ENCODE measurements at regions not wholly inside any gene's neighbourhood (a gene's known extent, or its start where the extent isn't known, plus 50 kb on each side); places are given as distances from the start of the nearest gene placed in this dataset.

GRCh38 chr9:109599711-109600110 lies 101.6 kb upstream of the PTPN3 start:
- Histone ChIP-seq H3K4me2 (ENCODE audit: low read length) (no peak overlapping the region), H3K27ac (ENCODE audit: low read depth, low read length) (no peak overlapping the region), H3K4me1 (ENCODE audit: control insufficient read depth in 1 of 2, insufficient read depth in 2 of 2, low read length in 2 of 2) (peaks cover 0 to 3% of the 10 kb centered on the region in 2 experiments; a peak in 1 of 4 replicates), H3K36me3 (ENCODE audit: control insufficient read depth in 1 of 2, insufficient read depth in 2 of 2, low read length in 2 of 2) (no peaks in the 10 kb centered on the region), H3K4me3 (replicated peaks in 1 of 2; ENCODE audit: low read depth in 1 of 2, low read length in 2 of 2) (no peak overlapping the region), H3K79me2 (ENCODE audit: insufficient read depth, low read length) (no peaks in the 10 kb centered on the region), H3K27me3 (ENCODE audit: insufficient read depth, low read length) (peaks cover 50% of the 10 kb centered on the region), H2AFZ (ENCODE audit: low read depth, low read length, poor library complexity, severe bottlenecking) (no peak overlapping the region), H3K9ac (ENCODE audit: low read length) (no peak overlapping the region), H4K20me1 (ENCODE audit: insufficient read depth) (no peaks in the 10 kb centered on the region), H3K9me2 (ENCODE audit: insufficient read depth) (no peaks in the 10 kb centered on the region), H3K9me3 (ENCODE audit: control insufficient read depth in 1 of 2, insufficient read depth in 1 of 2, low read depth in 1 of 2, low read length in 2 of 2) (no peaks in the 10 kb centered on the region)
- CTCF ChIA-PET = no interaction called here
- no TSS peak for BruUV-seq (replicated peaks)
- ATAC-seq = no peak
- RAD21 ChIA-PET (ENCODE audit: low non-redundant PET in 1 of 2, low total read pairs in 2 of 2, uncharacterized antibody in 2 of 2, unreplicated experiment in 2 of 2) = no interaction called here
- POLR2A ChIA-PET = no interaction called here
- intact Hi-C loops (cut with micrococcal nuclease) = no loop called here
- no peak for DNase-seq (ENCODE audit: low read depth, low spot score)
- TF ChIP-seq ZNF274 (IDR thresholded peaks at IDR 0.05; ENCODE audit: low read depth, low read length) = no peak
- TF ChIP-seq ATF3 (IDR thresholded peaks at IDR 0.05) = no peak
- TF ChIP-seq TCF7L2 (IDR thresholded peaks at IDR 0.05; ENCODE audit: borderline replicate concordance, extremely low read depth, insufficient read depth, insufficient read length) = no peak

GRCh38 chr9:109600142-109600541 lies 102.0 kb upstream of the PTPN3 start:
- Histone ChIP-seq H3K9me2 (ENCODE audit: insufficient read depth) (no peaks in the 10 kb centered on the region), H3K4me2 (ENCODE audit: low read length) (no peak overlapping the region), H3K27ac (ENCODE audit: low read depth, low read length) (no peak overlapping the region), H2AFZ (ENCODE audit: low read depth, low read length, poor library complexity, severe bottlenecking) (no peak overlapping the region), H3K4me3 (replicated peaks in 1 of 2; ENCODE audit: low read depth in 1 of 2, low read length in 2 of 2) (no peak overlapping the region), H3K79me2 (ENCODE audit: insufficient read depth, low read length) (no peaks in the 10 kb centered on the region), H3K9me3 (ENCODE audit: control insufficient read depth in 1 of 2, insufficient read depth in 1 of 2, low read depth in 1 of 2, low read length in 2 of 2) (no peaks in the 10 kb centered on the region), H4K20me1 (ENCODE audit: insufficient read depth) (no peaks in the 10 kb centered on the region), H3K27me3 (ENCODE audit: insufficient read depth, low read length) (peaks cover 50% of the 10 kb centered on the region), H3K9ac (ENCODE audit: low read length) (no peak overlapping the region), H3K36me3 (ENCODE audit: control insufficient read depth in 1 of 2, insufficient read depth in 2 of 2, low read length in 2 of 2) (no peaks in the 10 kb centered on the region), H3K4me1 (ENCODE audit: control insufficient read depth in 1 of 2, insufficient read depth in 2 of 2, low read length in 2 of 2) (peaks cover 0 to 3% of the 10 kb centered on the region in 2 experiments; a peak in 1 of 4 replicates)
- POLR2A ChIA-PET = no interaction called here
- intact Hi-C loops (cut with micrococcal nuclease) = no loop called here
- no TSS peak for BruUV-seq (replicated peaks)
- RAD21 ChIA-PET (ENCODE audit: low non-redundant PET in 1 of 2, low total read pairs in 2 of 2, uncharacterized antibody in 2 of 2, unreplicated experiment in 2 of 2) = no interaction called here
- ATAC-seq (peak; percentile 27; the same call in 1 of the 2 replicates), DNase-seq (ENCODE audit: low read depth, low spot score) (no peak)
- CTCF ChIA-PET = no interaction called here
- no peak for TF ChIP-seq ELF1 (IDR thresholded peaks at IDR 0.05; ENCODE audit: borderline replicate concordance, low read depth)
- TF ChIP-seq FOSL1 (IDR thresholded peaks at IDR 0.05; ENCODE audit: low read depth) = no peak
- TF ChIP-seq CEBPB (IDR thresholded peaks at IDR 0.05; ENCODE audit: low read depth) = no peak
- no peak for TF ChIP-seq RAD21 (IDR thresholded peaks at IDR 0.05; ENCODE audit: low read depth)
- TF ChIP-seq SIN3A (IDR thresholded peaks at IDR 0.05; ENCODE audit: low read depth) = no peak
- no peak for TF ChIP-seq CTCF (IDR thresholded peaks at IDR 0.05 in 2 of 3, conservative IDR thresholded peaks at IDR 0.05 in 1 of 3; ENCODE audit: borderline replicate concordance in 1 of 3, insufficient read depth in 1 of 3, low read depth in 2 of 3, low read length in 2 of 3)
- TF ChIP-seq REST (IDR thresholded peaks at IDR 0.05; ENCODE audit: low read depth) = no peak
- TF ChIP-seq EZH2phosphoT487 (IDR thresholded peaks at IDR 0.05; ENCODE audit: borderline replicate concordance) = no peak

Measured in HCT116 (cell line).